K562 (cell line): ENCODE measurements at regions not wholly inside any gene's neighbourhood (a gene's known extent, or its start where the extent isn't known, plus 50 kb on each side); places are given as distances from the start of the nearest gene placed in this dataset.

ENCODE experiments used
- BDP1 ChIP-seq: IDR thresholded peaks from 3 replicates; pipeline ENCODE4 v1.6.1; 2011; ENCODE audit not compliant: insufficient read length, insufficient read depth
- BMI1 ChIP-seq: fragments of 150-350 bp; IDR thresholded peaks from 2 replicates; pipeline ENCODE4 v1.6.1; 2014; ENCODE audit warnings: low read length
- CHAMP1 ChIP-seq: fragments of 450-650 bp; IDR thresholded peaks from 2 replicates; pipeline ENCODE4 v1.6.1; 2016; ENCODE audit warnings: mild to moderate bottlenecking
- DDX20 ChIP-seq: fragments of 450-650 bp; IDR thresholded peaks from 2 replicates; pipeline ENCODE4 v1.6.1; 2016; ENCODE audit warnings: missing genetic modification characterization, low read depth, mild to moderate bottlenecking, missing compliant biosample characterization, moderate library complexity
- HCFC1 ChIP-seq: IDR thresholded peaks from 2 replicates; pipeline ENCODE4 v1.6.1; 2012; ENCODE audit warnings: low read depth, low read length, improper control_type of control experiment
- THAP7 ChIP-seq: fragments of 250-450 bp; sonication (Bioruptor Pico); IDR thresholded peaks from 2 replicates; pipeline ENCODE4 v1.5.0; 2021
- XRCC3 ChIP-seq: fragments of 450-650 bp; IDR thresholded peaks from 2 replicates; pipeline ENCODE4 v1.6.1; 2017; ENCODE audit warnings: mild to moderate bottlenecking, moderate library complexity
- ZBTB40 ChIP-seq, 2 experiments: fragments of 450-650 bp in 1 of 2; sonication (generic) in 1 of 2; formaldehyde crosslinking in 1 of 2; IDR thresholded peaks; 2 replicates each; pipeline versions ENCODE4 v1.7.1 to v1.9.0; 2016 to 2022; ENCODE audit warnings: inconsistent platforms in 1 of 2, mild to moderate bottlenecking in 1 of 2, missing genetic modification reagents in 1 of 2
- ZC3H8 ChIP-seq: fragments of 450-650 bp; IDR thresholded peaks from 2 replicates; pipeline ENCODE4 v1.6.1; 2017
- ZNF239 ChIP-seq: fragments of 250-450 bp; sonication (Bioruptor Pico); IDR thresholded peaks from 2 replicates; pipeline ENCODE4 v1.4.0; 2020; ENCODE audit warnings: mild to moderate bottlenecking
- TF ChIP-seq, protein P1 (sequence below): sonication (generic); formaldehyde crosslinking; IDR thresholded peaks from 2 replicates; pipeline ENCODE4 v1.8.0; 2022; ENCODE audit warnings: missing genetic modification reagents, mild to moderate bottlenecking, borderline replicate concordance

DNA sequence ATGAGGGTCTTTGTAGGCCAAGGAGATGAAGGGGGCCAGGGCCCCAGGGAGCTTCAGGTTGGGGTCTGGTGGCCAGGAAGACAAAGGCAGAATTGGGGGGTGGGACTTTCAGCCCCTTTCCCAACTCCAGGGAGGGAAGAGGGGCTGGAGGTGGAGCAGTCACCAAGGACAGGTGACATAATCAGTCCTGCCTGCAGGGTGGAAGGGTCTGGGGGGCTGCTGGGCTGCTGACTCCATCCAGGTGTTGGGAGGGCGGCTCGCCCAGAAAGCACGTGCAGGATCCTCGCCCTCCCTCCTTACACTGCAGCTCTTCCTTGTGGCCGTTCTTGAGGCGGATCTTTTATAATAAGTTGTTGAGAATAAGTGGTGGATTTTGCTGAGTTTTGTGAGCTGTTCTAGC is 1491.1 kb downstream of the TBC1D22A start (continued):
- TF ChIP-seq ZBTB40 (IDR thresholded peaks at IDR 0.05) (no peak), ZBTB40 (CRISPR knock-in tag; IDR thresholded peaks at IDR 0.05) (no peak), BMI1 (no peak), XRCC3 (no peak), ZNF239 (CRISPR knock-in tag) (no peak), HCFC1 (no peak), BDP1 (no peak), THAP7 (no peak), DDX20 (no peak), CHAMP1 (no peak), ZC3H8 (no peak)
- TF ChIP-seq, protein P1, sequence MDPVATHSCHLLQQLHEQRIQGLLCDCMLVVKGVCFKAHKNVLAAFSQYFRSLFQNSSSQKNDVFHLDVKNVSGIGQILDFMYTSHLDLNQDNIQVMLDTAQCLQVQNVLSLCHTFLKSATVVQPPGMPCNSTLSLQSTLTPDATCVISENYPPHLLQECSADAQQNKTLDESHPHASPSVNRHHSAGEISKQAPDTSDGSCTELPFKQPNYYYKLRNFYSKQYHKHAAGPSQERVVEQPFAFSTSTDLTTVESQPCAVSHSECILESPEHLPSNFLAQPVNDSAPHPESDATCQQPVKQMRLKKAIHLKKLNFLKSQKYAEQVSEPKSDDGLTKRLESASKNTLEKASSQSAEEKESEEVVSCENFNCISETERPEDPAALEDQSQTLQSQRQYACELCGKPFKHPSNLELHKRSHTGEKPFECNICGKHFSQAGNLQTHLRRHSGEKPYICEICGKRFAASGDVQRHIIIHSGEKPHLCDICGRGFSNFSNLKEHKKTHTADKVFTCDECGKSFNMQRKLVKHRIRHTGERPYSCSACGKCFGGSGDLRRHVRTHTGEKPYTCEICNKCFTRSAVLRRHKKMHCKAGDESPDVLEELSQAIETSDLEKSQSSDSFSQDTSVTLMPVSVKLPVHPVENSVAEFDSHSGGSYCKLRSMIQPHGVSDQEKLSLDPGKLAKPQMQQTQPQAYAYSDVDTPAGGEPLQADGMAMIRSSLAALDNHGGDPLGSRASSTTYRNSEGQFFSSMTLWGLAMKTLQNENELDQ (CRISPR knock-in tag) = no peak
